ENCODE measurements at regions not wholly inside any gene's neighbourhood (a gene's known extent, or its start where the extent isn't known, plus 50 kb on each side); places are given as distances from the start of the nearest gene placed in this dataset.

DNA sequence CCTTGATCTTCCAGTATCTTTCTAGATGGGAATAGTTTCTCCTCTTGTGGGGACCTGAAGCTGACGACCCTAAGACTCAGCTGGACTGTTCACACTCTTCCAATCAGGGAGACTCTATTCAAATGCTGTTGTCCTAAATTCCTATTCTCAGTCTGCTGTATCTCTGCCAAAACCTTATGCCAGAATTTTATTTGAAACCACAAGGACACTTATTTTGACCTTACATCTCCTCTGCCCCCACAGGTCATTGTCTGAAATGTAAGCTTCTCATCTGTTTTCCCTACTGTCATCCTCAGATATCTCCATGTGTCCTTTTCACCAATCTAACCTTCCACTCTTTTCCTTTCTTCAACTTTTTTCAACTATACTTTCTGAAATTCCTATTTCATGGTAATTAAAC is 289.5 kb upstream of the SGK1 start:
- Histone ChIP-seq H2AK5ac (ENCODE audit: low read depth, low read length) (no peak overlapping the region), H3K79me2 (ENCODE audit: control insufficient read depth in 1 of 2, insufficient read depth in 2 of 2, low read length in 2 of 2) (no peaks in the 10 kb centered on the region), H4K20me1 (replicated peaks in 1 of 2; ENCODE audit: control insufficient read depth in 1 of 2, insufficient read depth in 2 of 2, low read length in 2 of 2) (no peaks in the 10 kb centered on the region), H3K27me3 (replicated peaks in 1 of 4; ENCODE audit: control insufficient read depth in 3 of 4, extremely low read depth in 1 of 4, insufficient read depth in 3 of 4, low read length in 3 of 4) (no peaks in the 10 kb centered on the region), H2BK5ac (ENCODE audit: low read depth, low read length) (no peak overlapping the region), H3K23ac (ENCODE audit: insufficient read length) (no peak overlapping the region), H2BK20ac (ENCODE audit: low read length) (no peak overlapping the region), H2BK120ac (replicated peaks; ENCODE audit: low read depth, low read length) (no peak overlapping the region), H3K36me3 (ENCODE audit: control insufficient read depth in 2 of 4, insufficient read depth in 4 of 4, low read length in 3 of 4) (no peaks in the 10 kb centered on the region), H3K4me1 (replicated peaks in 1 of 4; ENCODE audit: control insufficient read depth in 3 of 4, insufficient read depth in 4 of 4, low read length in 3 of 4) (no peaks in the 10 kb centered on the region), H2AFZ (ENCODE audit: low read length) (no peak overlapping the region), H3K18ac (ENCODE audit: extremely low read depth, low read length) (no peak overlapping the region), H2BK15ac (ENCODE audit: low read length) (no peak overlapping the region), H3K4me3 (ENCODE audit: extremely low read depth in 1 of 4, insufficient read depth in 2 of 4, low read depth in 3 of 4, low read length in 4 of 4) (no peak overlapping the region), H3K23me2 (ENCODE audit: low read depth, low read length) (no peaks in the 10 kb centered on the region), H3K9ac (replicated peaks in 1 of 4; ENCODE audit: extremely low read depth in 1 of 4, low read depth in 3 of 4, low read length in 3 of 4) (no peak overlapping the region), H3K4ac (replicated peaks; ENCODE audit: insufficient read length, low read depth, low read length) (no peak overlapping the region), H4K91ac (replicated peaks; ENCODE audit: insufficient read length, low read length) (no peak overlapping the region), H3K4me2 (ENCODE audit: insufficient read depth in 1 of 2, low read depth in 2 of 2, low read length in 2 of 2) (no peak overlapping the region), H3K9me3 (ENCODE audit: insufficient read depth in 2 of 2, low read depth in 1 of 2, low read length in 1 of 2) (peaks cover 0 to 7% of the 10 kb centered on the region in 2 experiments; a peak in 1 of 4 replicates), H3K56ac (replicated peaks; ENCODE audit: insufficient read length, low read depth, low read length) (no peak overlapping the region), H3K27ac (ENCODE audit: low read depth, low read length) (no peak overlapping the region), H3K14ac (ENCODE audit: insufficient read length) (no peak overlapping the region), H4K5ac (ENCODE audit: insufficient read length, low read depth, low read length) (no peak overlapping the region), H3K79me1 (ENCODE audit: low read depth, low read length) (no peaks in the 10 kb centered on the region), H4K8ac (ENCODE audit: extremely low read depth, insufficient read depth, low read length) (no peak overlapping the region), H2BK12ac (ENCODE audit: low read depth, low read length) (no peak overlapping the region)
- TF ChIP-seq CTCF (IDR thresholded peaks at IDR 0.05; ENCODE audit: control extremely low read depth in 1 of 3, insufficient read depth in 1 of 3, low read depth in 1 of 3, low read length in 3 of 3) (no peak), TEAD4 (IDR thresholded peaks at IDR 0.05; ENCODE audit: low read depth, low read length) (no peak), HDAC2 (IDR thresholded peaks at IDR 0.05; ENCODE audit: borderline replicate concordance in 1 of 2, low read depth in 2 of 2, low read length in 2 of 2) (no peak)
- no peak for DNase-seq (ENCODE audit: low read depth in 1 of 2, low spot score in 2 of 2)
- no peak for FAIRE-seq
- WGBS, 2 experiments (ENCODE audit: extremely low coverage in 1 of 2, insufficient coverage in 1 of 2, insufficient read length in 1 of 2, insufficient replicate concordance in 2 of 2, low coverage in 1 of 2, low lambda C conversion rate in 2 of 2, missing lambda C conversion rate in 1 of 2) = 73% methylated on average over 1 of the region's 1 CpG; no CpG with 5 or more reads in 1 of the 2 experiments
- ChIA-PET POLR2A (ENCODE audit: partially characterized antibody) (no interaction called here), CTCF (ENCODE audit: partially characterized antibody) (interaction anchor here (0.7 kb wide), 1 partner anchor 1170 kb away, joined by 3 read pairs; no protein-coding TSS in a partner anchor)
